Body of pancreas (tissue), 4 donors: ENCODE measurements at regions not wholly inside any gene's neighbourhood (a gene's known extent, or its start where the extent isn't known, plus 50 kb on each side); places are given as distances from the start of the nearest gene placed in this dataset.

Experiments used
- ATAC-seq: fragments of 150-250 bp; one replicate; pipeline ENCODE4 v1.9.1; 2016
- DNase-seq, 4 donors: peaks; one replicate each; pipeline ENCODE4 v3.0.0-alpha.2; 2019
- H3K27ac ChIP-seq, 4 donors: fragments of 200-600 bp; sonication (generic); 1 replicate in 3 of 4; 2 replicates in 1 of 4; pipeline versions ENCODE4 v1.5.1 to v1.6.1; 2016 to 2019; ENCODE audit warnings: mild to moderate bottlenecking in 1 of 4, mixed read lengths in 1 of 4, moderate library complexity in 1 of 4
- H3K27me3 ChIP-seq, 2 donors: fragments of 200-600 bp; sonication (generic); one replicate each; pipeline ENCODE4 v1.6.0; 2016; ENCODE audit warnings: mild to moderate bottlenecking in 1 of 2
- H3K36me3 ChIP-seq, 2 donors: fragments of 200-600 bp; sonication (generic); replicated peaks in 1 of 2; 2 replicates each; pipeline ENCODE4 v1.5.1; 2016; ENCODE audit warnings: low read depth in 2 of 2; ENCODE audit not compliant: insufficient read depth in 1 of 2
- H3K4me1 ChIP-seq: fragments of 200-600 bp; sonication (generic); one replicate; pipeline ENCODE4 v1.6.0; 2016
- H3K4me3 ChIP-seq, 2 donors: fragments of 200-600 bp; sonication (generic); 1 replicate in 1 of 2; 2 replicates in 1 of 2; pipeline ENCODE4 v1.5.1; 2016 to 2019
- H3K9me3 ChIP-seq, 3 donors: fragments of 200-600 bp; sonication (generic); 1 replicate in 2 of 3; 2 replicates in 1 of 3; pipeline ENCODE4 v1.5.1; 2016
- CTCF ChIP-seq, 7 experiments: fragments of 450-650 bp in 4 of 7; fragments of 200-600 bp in 3 of 7; sonication (generic) in 3 of 7; IDR thresholded peaks; one replicate each; pipeline ENCODE4 v1.5.1; 2016 to 2019; ENCODE audit warnings: antibody characterized with exemption in 7 of 7
- POLR2A ChIP-seq, 3 donors: fragments of 450-650 bp; IDR thresholded peaks; one replicate each; pipeline ENCODE4 v1.6.1; 2016; ENCODE audit warnings: antibody characterized with exemption in 3 of 3, mild to moderate bottlenecking in 2 of 3
- WGBS, 2 donors: methylation state at CpG; one replicate each; pipeline ENCODE4 v1.1.5; 2017; 5-methylcytosine and 5-hydroxymethylcytosine counted together
- intact Hi-C: fragments of 100-400 bp; cut with DNase I; formaldehyde crosslinking; loops from one replicate; pipeline ENCODE4 v1.15.1; 2023

GRCh38 chr2:18803141-18803939, 214.0 kb upstream of the NT5C1B start:
- intact Hi-C loops: no loop called here
- DNase-seq (no peak), ATAC-seq (no peak)
- no peaks in the 10 kb centered on the region for H3K9me3 ChIP-seq
- peaks cover 4% of the 10 kb centered on the region for H3K4me1 ChIP-seq
- WGBS, 2 donors: 29 to 52% methylated on average over 2 of the region's 2 CpGs
- H3K27me3 ChIP-seq: no peaks in the 10 kb centered on the region
- no peaks in the 10 kb centered on the region for H3K36me3 ChIP-seq
- H3K4me3 ChIP-seq: no peak overlapping the region
- TF ChIP-seq POLR2A (IDR thresholded peaks at IDR 0.05) (no peak), CTCF (IDR thresholded peaks at IDR 0.05) (no peak)
- no peak overlapping the region for H3K27ac ChIP-seq

GRCh38 chr2:18800240-18800971, 211.0 kb upstream of the NT5C1B start:
- no peak for ATAC-seq
- WGBS, 2 donors: 35 to 47% methylated on average over 6 of the region's 6 CpGs
- no peak overlapping the region for H3K4me3 ChIP-seq
- H3K27ac ChIP-seq: no peak overlapping the region
- H3K4me1 ChIP-seq: peaks cover 4% of the 10 kb centered on the region
- intact Hi-C loops: no loop called here
- H3K9me3 ChIP-seq: no peaks in the 10 kb centered on the region
- no peaks in the 10 kb centered on the region for H3K36me3 ChIP-seq
- H3K27me3 ChIP-seq: no peaks in the 10 kb centered on the region
- TF ChIP-seq CTCF (IDR thresholded peaks at IDR 0.05) (no peak), POLR2A (IDR thresholded peaks at IDR 0.05) (no peak)
- DNase-seq: peak in 1 of 4 donors; percentile 8

DNA sequence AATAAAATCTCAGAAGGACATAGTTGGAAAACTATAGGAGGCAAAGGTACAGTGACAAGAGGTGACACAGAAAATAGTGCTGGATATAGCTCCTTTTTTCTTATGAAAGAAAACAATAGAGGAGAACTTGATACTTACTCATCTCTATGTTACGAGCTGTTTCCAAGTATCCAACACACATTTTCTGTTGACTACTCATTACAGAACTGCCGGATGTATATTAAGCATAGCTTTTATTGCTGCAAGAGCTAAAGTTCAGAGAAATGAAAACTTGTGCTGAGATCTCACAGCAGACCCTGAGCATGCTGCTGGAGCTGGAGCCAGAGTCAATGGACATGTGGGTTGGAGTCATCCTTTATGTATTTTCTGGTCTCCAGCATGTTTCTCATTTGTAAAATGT, 210.0 kb upstream of the NT5C1B start:
- no peaks in the 10 kb centered on the region for H3K9me3 ChIP-seq
- no peak for DNase-seq
- H3K36me3 ChIP-seq: no peaks in the 10 kb centered on the region
- TF ChIP-seq POLR2A (IDR thresholded peaks at IDR 0.05) (no peak), CTCF (IDR thresholded peaks at IDR 0.05) (no peak)
- H3K27me3 ChIP-seq: no peaks in the 10 kb centered on the region
- intact Hi-C loops: no loop called here
- ATAC-seq: no peak
- H3K4me3 ChIP-seq: no peak overlapping the region
- peaks cover 4% of the 10 kb centered on the region for H3K4me1 ChIP-seq
- WGBS, 2 donors: 95% methylated on average over 2 of the region's 2 CpGs
- no peak overlapping the region for H3K27ac ChIP-seq

- WGBS, 2 donors: 78 to 87% methylated on average over 3 of the region's 3 CpGs
- intact Hi-C loops: no loop called here
- TF ChIP-seq CTCF (IDR thresholded peaks at IDR 0.05) (no peak), POLR2A (IDR thresholded peaks at IDR 0.05) (no peak)
Measured at GRCh38 chr2:18797133-18797845, 207.9 kb upstream of the NT5C1B start.

More at GRCh38 chr2:18797133-18797845, 207.9 kb upstream of the NT5C1B start:
- Histone ChIP-seq H3K27me3 (no peaks in the 10 kb centered on the region), H3K36me3 (no peaks in the 10 kb centered on the region), H3K27ac (no peak overlapping the region), H3K4me3 (no peak overlapping the region), H3K4me1 (peaks cover 6% of the 10 kb centered on the region), H3K9me3 (no peaks in the 10 kb centered on the region)
- ATAC-seq (no peak), DNase-seq (no peak)
